ENCODE measurements at regions not wholly inside any gene's neighbourhood (a gene's known extent, or its start where the extent isn't known, plus 50 kb on each side); places are given as distances from the start of the nearest gene placed in this dataset.

DNA sequence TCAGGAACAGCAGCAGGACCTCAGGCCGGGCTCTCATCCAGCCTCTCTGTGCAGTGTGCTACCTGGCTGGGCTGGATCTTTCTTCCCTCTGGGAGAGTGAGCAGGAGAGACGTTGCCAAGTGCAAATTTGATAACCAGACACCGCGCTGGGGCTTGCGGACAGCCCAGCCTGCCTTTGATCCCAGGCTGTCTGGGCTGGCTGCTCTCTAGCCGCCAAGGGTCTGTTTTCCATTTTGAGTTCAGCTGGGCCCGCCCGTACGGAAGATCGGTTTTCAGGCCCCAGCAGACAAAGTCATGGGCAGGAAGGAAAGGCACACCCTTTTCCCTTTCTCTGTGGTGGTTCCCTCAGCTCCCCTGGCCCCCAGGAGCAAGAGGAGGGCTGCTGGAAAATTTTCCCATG, 90.2 kb downstream of the CPZ start:
- TF ChIP-seq, protein P1, sequence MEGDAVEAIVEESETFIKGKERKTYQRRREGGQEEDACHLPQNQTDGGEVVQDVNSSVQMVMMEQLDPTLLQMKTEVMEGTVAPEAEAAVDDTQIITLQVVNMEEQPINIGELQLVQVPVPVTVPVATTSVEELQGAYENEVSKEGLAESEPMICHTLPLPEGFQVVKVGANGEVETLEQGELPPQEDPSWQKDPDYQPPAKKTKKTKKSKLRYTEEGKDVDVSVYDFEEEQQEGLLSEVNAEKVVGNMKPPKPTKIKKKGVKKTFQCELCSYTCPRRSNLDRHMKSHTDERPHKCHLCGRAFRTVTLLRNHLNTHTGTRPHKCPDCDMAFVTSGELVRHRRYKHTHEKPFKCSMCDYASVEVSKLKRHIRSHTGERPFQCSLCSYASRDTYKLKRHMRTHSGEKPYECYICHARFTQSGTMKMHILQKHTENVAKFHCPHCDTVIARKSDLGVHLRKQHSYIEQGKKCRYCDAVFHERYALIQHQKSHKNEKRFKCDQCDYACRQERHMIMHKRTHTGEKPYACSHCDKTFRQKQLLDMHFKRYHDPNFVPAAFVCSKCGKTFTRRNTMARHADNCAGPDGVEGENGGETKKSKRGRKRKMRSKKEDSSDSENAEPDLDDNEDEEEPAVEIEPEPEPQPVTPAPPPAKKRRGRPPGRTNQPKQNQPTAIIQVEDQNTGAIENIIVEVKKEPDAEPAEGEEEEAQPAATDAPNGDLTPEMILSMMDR (IDR thresholded peaks at IDR 0.05 in 4 of 5, conservative IDR thresholded peaks at IDR 0.05 in 1 of 5): no peak
- no peak for TF ChIP-seq POLR2A (IDR thresholded peaks at IDR 0.05)

Data from gastrocnemius medialis (tissue), 4 donors.